SK-N-MC (cell line): ENCODE measurements at regions not wholly inside any gene's neighbourhood (a gene's known extent, or its start where the extent isn't known, plus 50 kb on each side); places are given as distances from the start of the nearest gene placed in this dataset.
"Not testable (repeated sequence)": the region's sequence is repeated elsewhere in the genome, so short reads cannot be mapped to it uniquely, and the experiment has no call there.

Experiments
- DNase-seq: peaks from one replicate; pipeline ENCODE4 v3.0.0-alpha.2; 2011; ENCODE audit warnings: low read depth, low spot score
- H3K27ac ChIP-seq: fragments of 200-600 bp; sonication (generic); 2 replicates; pipeline ENCODE4 v1.5.1; 2016; ENCODE audit warnings: mixed run types
- H3K36me3 ChIP-seq: fragments of 200-600 bp; sonication (generic); 2 replicates; pipeline ENCODE4 v1.6.1; 2017; ENCODE audit warnings: antibody characterized with exemption, low read length, mixed read lengths; ENCODE audit not compliant: insufficient read depth
- H3K4me3 ChIP-seq: fragments of 200-600 bp; sonication (generic); 2 replicates; pipeline ENCODE4 v1.5.1; 2016
- H3K9ac ChIP-seq: fragments of 200-600 bp; sonication (generic); 2 replicates; pipeline ENCODE4 v1.8.0; 2017; ENCODE audit warnings: mixed run types, mixed read lengths; ENCODE audit not compliant: insufficient read length
- H3K9me3 ChIP-seq: fragments of 200-600 bp; sonication (generic); 2 replicates; pipeline ENCODE4 v1.6.1; 2017; ENCODE audit warnings: low read depth, mild to moderate bottlenecking, antibody characterized with exemption, low read length, moderate library complexity, mixed read lengths
- EZH2 ChIP-seq: fragments of 200-600 bp; sonication (generic); IDR thresholded peaks from one replicate; pipeline ENCODE4 v1.6.1; 2017; ENCODE audit warnings: antibody characterized with exemption
- FOXP2 ChIP-seq: optimal IDR thresholded peaks from 2 replicates; pipeline ENCODE3; 2011; ENCODE audit warnings: mild to moderate bottlenecking, moderate library complexity; ENCODE audit not compliant: insufficient read depth; ENCODE audit errors: extremely low read length, control extremely low read depth
- POLR2AphosphoS5 ChIP-seq: IDR thresholded peaks from 2 replicates; pipeline ENCODE4 v1.6.1; 2012; ENCODE audit warnings: mild to moderate bottlenecking, low read depth, low read length, borderline replicate concordance

GRCh38 chr20:20788308-20788707 lies 75.9 kb upstream of the RALGAPA2 start:
- Histone ChIP-seq H3K4me3 (no peak overlapping the region), H3K36me3 (no peaks in the 10 kb centered on the region), H3K9me3 (no peaks in the 10 kb centered on the region), H3K27ac (no peak overlapping the region), H3K9ac (no peak overlapping the region)
- DNase-seq, result no peak
- no peak for TF ChIP-seq FOXP2
- no peak for TF ChIP-seq POLR2AphosphoS5

GRCh38 chr20:20786428-20786827 lies 74.0 kb upstream of the RALGAPA2 start:
- no peak for DNase-seq
- no peaks in the 10 kb centered on the region for H3K36me3 ChIP-seq
- H3K9ac ChIP-seq, result no peak overlapping the region
- no peak overlapping the region for H3K27ac ChIP-seq
- H3K9me3 ChIP-seq, result no peaks in the 10 kb centered on the region
- H3K4me3 ChIP-seq, result no peak overlapping the region
- TF ChIP-seq POLR2AphosphoS5 (no peak), FOXP2 (no peak), EZH2 (no peak)

- Histone ChIP-seq H3K9me3 (no peaks in the 10 kb centered on the region), H3K9ac (no peak overlapping the region), H3K4me3 (no peak overlapping the region), H3K36me3 (no peaks in the 10 kb centered on the region), H3K27ac (no peak overlapping the region)
- no peak for DNase-seq
- TF ChIP-seq POLR2AphosphoS5 (no peak), EZH2 (no peak), FOXP2 (no peak)
Observed at GRCh38 chr20:20785226-20785625, 72.8 kb upstream of the RALGAPA2 start.

- not testable (repeated sequence) for H3K27ac ChIP-seq, H3K36me3 ChIP-seq, H3K9me3 ChIP-seq, DNase-seq, H3K4me3 ChIP-seq, H3K9ac ChIP-seq
Observed at GRCh38 chr20:20784450-20784849, 72.0 kb upstream of the RALGAPA2 start.

GRCh38 chr20:20783450-20783849 lies 71.0 kb upstream of the RALGAPA2 start:
- no peak overlapping the region for H3K9ac ChIP-seq
- no peaks in the 10 kb centered on the region for H3K9me3 ChIP-seq
- no peak overlapping the region for H3K27ac ChIP-seq
- no peak for TF ChIP-seq POLR2AphosphoS5
- TF ChIP-seq EZH2, result no peak
- TF ChIP-seq FOXP2, result no peak
- no peaks in the 10 kb centered on the region for H3K36me3 ChIP-seq
- H3K4me3 ChIP-seq, result no peak overlapping the region
- no peak for DNase-seq

- Histone ChIP-seq H3K9me3 (no peaks in the 10 kb centered on the region), H3K27ac (no peak overlapping the region), H3K9ac (no peak overlapping the region), H3K4me3 (no peak overlapping the region), H3K36me3 (no peaks in the 10 kb centered on the region)
- TF ChIP-seq POLR2AphosphoS5 (no peak), FOXP2 (no peak), EZH2 (no peak)
- DNase-seq, result no peak
Observed at GRCh38 chr20:20782755-20783154, 70.3 kb upstream of the RALGAPA2 start.

- H3K27ac ChIP-seq, result no peak overlapping the region
- no peak for DNase-seq
- no peaks in the 10 kb centered on the region for H3K36me3 ChIP-seq
- no peaks in the 10 kb centered on the region for H3K9me3 ChIP-seq
- TF ChIP-seq FOXP2 (no peak), POLR2AphosphoS5 (no peak), EZH2 (no peak)
- no peak overlapping the region for H3K9ac ChIP-seq
- H3K4me3 ChIP-seq, result no peak overlapping the region
Observed at GRCh38 chr20:20782231-20782630, 69.8 kb upstream of the RALGAPA2 start.

- TF ChIP-seq POLR2AphosphoS5 (no peak), FOXP2 (no peak), EZH2 (no peak)
- no peak for DNase-seq
- no peak overlapping the region for H3K27ac ChIP-seq
- H3K36me3 ChIP-seq, result no peaks in the 10 kb centered on the region
- H3K9me3 ChIP-seq, result no peaks in the 10 kb centered on the region
- no peak overlapping the region for H3K4me3 ChIP-seq
- H3K9ac ChIP-seq, result no peak overlapping the region
Observed at GRCh38 chr20:20781029-20781428, 68.6 kb upstream of the RALGAPA2 start.

GRCh38 chr20:20780127-20780824 lies 67.8 kb upstream of the RALGAPA2 start:
- H3K9ac ChIP-seq, result no peak overlapping the region
- no peak for DNase-seq
- no peaks in the 10 kb centered on the region for H3K9me3 ChIP-seq
- H3K4me3 ChIP-seq, result no peak overlapping the region
- TF ChIP-seq FOXP2, result no peak
- TF ChIP-seq POLR2AphosphoS5, result no peak
- TF ChIP-seq EZH2, result no peak
- no peaks in the 10 kb centered on the region for H3K36me3 ChIP-seq
- no peak overlapping the region for H3K27ac ChIP-seq
